HEK293 (cell line): ENCODE measurements at regions not wholly inside any gene's neighbourhood (a gene's known extent, or its start where the extent isn't known, plus 50 kb on each side); places are given as distances from the start of the nearest gene placed in this dataset.

Source experiments
- CTCF ChIA-PET: fragments of 350-600 bp; formaldehyde crosslinking; extraction: SDS; loops from one replicate; lab custom pipeline; 2021; ENCODE audit warnings: antibody characterized with exemption; lab: Yijun Ruan, JAX
- POLR2A ChIA-PET: fragments of 300-600 bp; formaldehyde crosslinking; extraction: SDS; loops from one replicate; lab custom pipeline; 2020; ENCODE audit warnings: antibody characterized with exemption, inconsistent platforms; lab: Yijun Ruan, JAX
- H3K27ac ChIP-seq: fragments of 200-500 bp; sonication (Bioruptor generic); 2 replicates; pipeline ENCODE4 v1.5.1; 2014; ENCODE audit warnings: low read depth, low read length, control low read depth, inconsistent platforms; ENCODE audit errors: extremely low read depth
- H3K36me3 ChIP-seq, 2 experiments: fragments of 200-500 bp in 1 of 2; sonication (Bioruptor generic) in 1 of 2; 1 replicate in 1 of 2; 2 replicates in 1 of 2; pipeline ENCODE4 v1.5.1; 2014 to 2017; ENCODE audit warnings: inconsistent platforms in 2 of 2, low read length in 2 of 2; ENCODE audit not compliant: control insufficient read depth in 2 of 2, insufficient read depth in 1 of 2
- H3K4me1 ChIP-seq: fragments of 200-500 bp; sonication (Bioruptor generic); 2 replicates; pipeline ENCODE4 v1.5.1; 2014; ENCODE audit warnings: mild to moderate bottlenecking, low read length, inconsistent platforms; ENCODE audit not compliant: control insufficient read depth, insufficient read depth
- H3K4me3 ChIP-seq: 2 replicates; pipeline ENCODE4 v1.5.1; 2011; ENCODE audit warnings: low read depth, mild to moderate bottlenecking, control low read depth, low read length, moderate library complexity
- H3K9me3 ChIP-seq: fragments of 200-500 bp; sonication (Bioruptor generic); 2 replicates; pipeline ENCODE4 v1.5.1; 2014; ENCODE audit warnings: low read depth, low read length, inconsistent platforms; ENCODE audit not compliant: control insufficient read depth, insufficient read depth
- BCL11A ChIP-seq: fragments of 450-650 bp; formaldehyde crosslinking; IDR thresholded peaks from 2 replicates; pipeline ENCODE4 v1.5.1; 2016; ENCODE audit warnings: low read depth, missing biosample characterization, missing genetic modification characterization
- FEZF1 ChIP-seq: fragments of 450-650 bp; formaldehyde crosslinking; IDR thresholded peaks from 2 replicates; pipeline ENCODE4 v1.5.1; 2016; ENCODE audit warnings: missing biosample characterization, missing genetic modification characterization
- GLI4 ChIP-seq: fragments of 450-650 bp; formaldehyde crosslinking; IDR thresholded peaks from 2 replicates; pipeline ENCODE4 v1.5.1; 2016; ENCODE audit warnings: missing biosample characterization, missing genetic modification characterization
- GLIS2 ChIP-seq: fragments of 450-650 bp; formaldehyde crosslinking; IDR thresholded peaks from 2 replicates; pipeline ENCODE4 v1.5.1; 2016; ENCODE audit warnings: missing biosample characterization, missing genetic modification characterization
- MZF1 ChIP-seq: fragments of 450-650 bp; formaldehyde crosslinking; IDR thresholded peaks from 2 replicates; pipeline ENCODE4 v1.5.1; 2017; ENCODE audit warnings: missing biosample characterization, missing genetic modification characterization, borderline replicate concordance
- PRDM1 ChIP-seq: fragments of 450-650 bp; formaldehyde crosslinking; IDR thresholded peaks from 2 replicates; pipeline ENCODE4; 2016; ENCODE audit warnings: missing biosample characterization, missing genetic modification characterization
- PRDM10 ChIP-seq: fragments of 450-650 bp; formaldehyde crosslinking; IDR thresholded peaks from 2 replicates; pipeline ENCODE4 v1.5.1; 2016; ENCODE audit warnings: missing biosample characterization, missing genetic modification characterization
- REPIN1 ChIP-seq: fragments of 450-650 bp; formaldehyde crosslinking; IDR thresholded peaks from 2 replicates; pipeline ENCODE4 v1.5.1; 2017; ENCODE audit warnings: missing biosample characterization, missing genetic modification characterization, low read depth
- SP3 ChIP-seq: fragments of 450-650 bp; formaldehyde crosslinking; IDR thresholded peaks from 2 replicates; pipeline ENCODE4 v1.5.1; 2016; ENCODE audit warnings: missing biosample characterization, missing genetic modification characterization
- ZBTB44 ChIP-seq: fragments of 450-650 bp; IDR thresholded peaks from 2 replicates; pipeline ENCODE4 v1.5.1; 2018; ENCODE audit warnings: missing biosample characterization, mild to moderate bottlenecking, missing genetic modification characterization
- ZBTB48 ChIP-seq: fragments of 450-650 bp; formaldehyde crosslinking; IDR thresholded peaks from 2 replicates; pipeline ENCODE4 v1.5.1; 2016; ENCODE audit warnings: missing biosample characterization, missing genetic modification characterization
- ZBTB7A ChIP-seq: fragments of 450-650 bp; formaldehyde crosslinking; IDR thresholded peaks from 2 replicates; pipeline ENCODE4 v1.5.1; 2016; ENCODE audit warnings: low read depth, missing biosample characterization, missing genetic modification characterization
- ZEB2 ChIP-seq: fragments of 450-650 bp; formaldehyde crosslinking; IDR thresholded peaks from 2 replicates; pipeline ENCODE4 v1.5.1; 2016; ENCODE audit warnings: missing biosample characterization, missing genetic modification characterization
- ZIC2 ChIP-seq: fragments of 450-650 bp; formaldehyde crosslinking; IDR thresholded peaks from 2 replicates; pipeline ENCODE4 v1.5.1; 2016; ENCODE audit warnings: missing biosample characterization, missing genetic modification characterization
- ZNF148 ChIP-seq: fragments of 450-650 bp; formaldehyde crosslinking; IDR thresholded peaks from 2 replicates; pipeline ENCODE4 v1.5.0; 2017; ENCODE audit warnings: missing biosample characterization, missing genetic modification characterization, borderline replicate concordance
- ZNF16 ChIP-seq: fragments of 450-650 bp; formaldehyde crosslinking; IDR thresholded peaks from 2 replicates; pipeline ENCODE4 v1.5.1; 2016; ENCODE audit warnings: low read depth, missing biosample characterization, missing genetic modification characterization
- ZNF19 ChIP-seq: fragments of 450-650 bp; formaldehyde crosslinking; IDR thresholded peaks from 2 replicates; pipeline ENCODE4; 2016; ENCODE audit warnings: missing biosample characterization, missing genetic modification characterization, low read depth
- ZNF24 ChIP-seq: fragments of 450-650 bp; formaldehyde crosslinking; IDR thresholded peaks from 2 replicates; pipeline ENCODE4 v1.5.1; 2016; ENCODE audit warnings: missing biosample characterization, missing genetic modification characterization
- ZNF366 ChIP-seq: fragments of 450-650 bp; formaldehyde crosslinking; conservative IDR thresholded peaks from 2 replicates; pipeline ENCODE4 v1.5.1; 2016; ENCODE audit warnings: missing biosample characterization, missing genetic modification characterization
- ZNF391 ChIP-seq: fragments of 450-650 bp; formaldehyde crosslinking; IDR thresholded peaks from 2 replicates; pipeline ENCODE4 v1.5.1; 2016; ENCODE audit warnings: low read depth, missing biosample characterization, missing genetic modification characterization, borderline replicate concordance
- ZNF544 ChIP-seq: fragments of 450-650 bp; formaldehyde crosslinking; IDR thresholded peaks from 2 replicates; pipeline ENCODE4 v1.5.0; 2017; ENCODE audit warnings: missing biosample characterization, missing genetic modification characterization
- ZNF549 ChIP-seq: fragments of 450-650 bp; IDR thresholded peaks from 2 replicates; pipeline ENCODE4 v1.5.1; 2018; ENCODE audit warnings: missing biosample characterization, missing genetic modification characterization, mild to moderate bottlenecking, inconsistent platforms, moderate library complexity
- ZNF585B ChIP-seq: fragments of 450-650 bp; formaldehyde crosslinking; IDR thresholded peaks from 2 replicates; pipeline ENCODE4 v1.5.1; 2016; ENCODE audit warnings: missing biosample characterization, missing genetic modification characterization
- ZNF704 ChIP-seq: fragments of 450-650 bp; formaldehyde crosslinking; IDR thresholded peaks from 2 replicates; pipeline ENCODE4 v1.5.1; 2016; ENCODE audit warnings: missing biosample characterization, missing genetic modification characterization
- ZNF843 ChIP-seq: fragments of 450-650 bp; formaldehyde crosslinking; IDR thresholded peaks from 2 replicates; pipeline ENCODE4 v1.5.1; 2016; ENCODE audit warnings: missing biosample characterization, missing genetic modification characterization
- ZSCAN23 ChIP-seq: fragments of 450-650 bp; formaldehyde crosslinking; IDR thresholded peaks from 2 replicates; pipeline ENCODE4 v1.5.1; 2016; ENCODE audit warnings: missing biosample characterization, missing genetic modification characterization

GRCh38 chr7:155919391-155920067, 107.3 kb upstream of the SHH start:
- H3K4me3 ChIP-seq: no peak overlapping the region
- no peaks in the 10 kb centered on the region for H3K36me3 ChIP-seq
- TF ChIP-seq ZBTB44 (tag by site-specific recombination) (no peak), ZNF585B (no peak), ZNF24 (tag by site-specific recombination) (0 out of 2 replicates have a peak, but pooled peaks have one; percentile 1), ZBTB7A (tag by site-specific recombination) (no peak), ZNF148 (no peak), GLIS2 (tag by site-specific recombination) (peak; percentile 59), PRDM1 (tag by site-specific recombination) (no peak), ZIC2 (tag by site-specific recombination) (0 out of 2 replicates have a peak, but pooled peaks have one; percentile 3), ZNF19 (tag by site-specific recombination) (no peak), ZNF16 (tag by site-specific recombination) (no peak)
- no peaks in the 10 kb centered on the region for H3K4me1 ChIP-seq
- ChIA-PET CTCF (no interaction called here), POLR2A (interaction anchor here (0.6 kb wide), 1 partner anchor 575 kb away, joined by 4 read pairs; no protein-coding TSS in a partner anchor)
- H3K27ac ChIP-seq: no peak overlapping the region
- no peaks in the 10 kb centered on the region for H3K9me3 ChIP-seq

- H3K36me3 ChIP-seq: no peaks in the 10 kb centered on the region
- ChIA-PET POLR2A (interaction anchor here (0.6 kb wide), 1 partner anchor 576 kb away, joined by 4 read pairs; no protein-coding TSS in a partner anchor), CTCF (no interaction called here)
- H3K4me1 ChIP-seq: no peaks in the 10 kb centered on the region
- no peak overlapping the region for H3K4me3 ChIP-seq
- H3K9me3 ChIP-seq: no peaks in the 10 kb centered on the region
- no peak overlapping the region for H3K27ac ChIP-seq
- TF ChIP-seq MZF1 (tag by site-specific recombination): no peak
- peak; percentile 98 for TF ChIP-seq GLI4 (tag by site-specific recombination)
- TF ChIP-seq ZNF391 (tag by site-specific recombination): peak; percentile 73; the same call in 1 of the 2 replicates
- peak; percentile 91 for TF ChIP-seq ZNF366 (tag by site-specific recombination)
- TF ChIP-seq ZNF19 (tag by site-specific recombination): no peak
- TF ChIP-seq ZEB2: peak; percentile 87
- peak; percentile 68; the same call in 1 of the 2 replicates for TF ChIP-seq REPIN1 (tag by site-specific recombination)
- no peak for TF ChIP-seq FEZF1 (tag by site-specific recombination)
- no peak for TF ChIP-seq ZBTB48
- peak; percentile 82 for TF ChIP-seq ZNF843
- peak; percentile 96 for TF ChIP-seq BCL11A (tag by site-specific recombination)
- TF ChIP-seq ZNF704 (tag by site-specific recombination): no peak
- TF ChIP-seq ZNF549 (tag by site-specific recombination): peak; percentile 94
- TF ChIP-seq ZNF544 (tag by site-specific recombination): no peak
- TF ChIP-seq PRDM10 (tag by site-specific recombination): peak; percentile 56
- TF ChIP-seq SP3 (tag by site-specific recombination): peak; percentile 39; the same call in 1 of the 2 replicates
- no peak for TF ChIP-seq ZSCAN23 (tag by site-specific recombination)
Observed at GRCh38 chr7:155918720-155919390, 106.6 kb upstream of the SHH start.
